Trophoblast cell (in vitro differentiated cells and primary cell): ENCODE measurements at regions not wholly inside any gene's neighbourhood (a gene's known extent, or its start where the extent isn't known, plus 50 kb on each side); places are given as distances from the start of the nearest gene placed in this dataset.
A peak's percentile ranks its signal among the peaks of the same experiment; 100 is the strongest.

Experiments used
- DNase-seq, 2 donors: peaks; one replicate each; pipeline ENCODE4 v3.0.0-alpha.2; 2016
- H2AFZ ChIP-seq: 2 replicates; pipeline ENCODE4 v1.6.1; 2013; ENCODE audit warnings: low read length, moderate library complexity, mild to moderate bottlenecking; ENCODE audit not compliant: insufficient read depth, poor library complexity
- H2AK5ac ChIP-seq: 2 replicates; pipeline ENCODE4 v1.6.1; 2013; ENCODE audit warnings: mild to moderate bottlenecking, low read length
- H2BK120ac ChIP-seq: 2 replicates; pipeline ENCODE4 v1.6.1; 2013; ENCODE audit warnings: low read length, mild to moderate bottlenecking, moderate library complexity; ENCODE audit not compliant: insufficient read depth, poor library complexity
- H2BK12ac ChIP-seq: 2 replicates; pipeline ENCODE4 v1.6.1; 2013; ENCODE audit warnings: mild to moderate bottlenecking, low read length, moderate library complexity
- H2BK5ac ChIP-seq: 2 replicates; pipeline ENCODE4 v1.6.1; 2013; ENCODE audit warnings: low read length, low read depth, moderate library complexity, mild to moderate bottlenecking; ENCODE audit not compliant: poor library complexity
- H3K14ac ChIP-seq: 2 replicates; pipeline ENCODE4 v1.6.1; 2013; ENCODE audit warnings: mild to moderate bottlenecking, low read length
- H3K18ac ChIP-seq: 2 replicates; pipeline ENCODE4 v1.6.1; 2013; ENCODE audit warnings: mild to moderate bottlenecking, low read length
- H3K23ac ChIP-seq: 2 replicates; pipeline ENCODE4 v1.6.1; 2013; ENCODE audit warnings: low read length
- H3K27ac ChIP-seq: 2 replicates; pipeline ENCODE4 v1.5.1; 2013; ENCODE audit warnings: low read depth, mild to moderate bottlenecking, inconsistent platforms, low read length, moderate library complexity
- H3K27me3 ChIP-seq: 2 replicates; pipeline ENCODE4 v1.6.1; 2013; ENCODE audit warnings: inconsistent platforms, mild to moderate bottlenecking, low read length, moderate library complexity; ENCODE audit not compliant: insufficient read depth
- H3K36me3 ChIP-seq, 2 experiments: 1 replicate in 1 of 2; 2 replicates in 1 of 2; pipeline ENCODE4 v1.6.1; 2013; ENCODE audit warnings: low read length in 2 of 2, mild to moderate bottlenecking in 2 of 2, moderate library complexity in 1 of 2; ENCODE audit not compliant: insufficient read depth in 2 of 2, control insufficient read depth in 1 of 2
- H3K4ac ChIP-seq: 2 replicates; pipeline ENCODE4 v1.6.1; 2013; ENCODE audit warnings: low read depth, mild to moderate bottlenecking, low read length, moderate library complexity
- H3K4me1 ChIP-seq, 2 experiments: 1 replicate in 1 of 2; 2 replicates in 1 of 2; pipeline ENCODE4 v1.6.1; 2013; ENCODE audit warnings: low read length in 2 of 2, mild to moderate bottlenecking in 2 of 2, moderate library complexity in 1 of 2; ENCODE audit not compliant: insufficient read depth in 2 of 2, control insufficient read depth in 1 of 2
- H3K4me2 ChIP-seq: 2 replicates; pipeline ENCODE4 v1.6.1; 2013; ENCODE audit warnings: inconsistent platforms, mild to moderate bottlenecking, low read length, moderate library complexity
- H3K4me3 ChIP-seq: 2 replicates; pipeline ENCODE4 v1.5.1; 2013; ENCODE audit warnings: mild to moderate bottlenecking, low read depth, low read length, inconsistent platforms
- H3K79me1 ChIP-seq: one replicate; pipeline ENCODE4 v1.6.1; 2013; ENCODE audit warnings: low read length
- H3K79me2 ChIP-seq: 2 replicates; pipeline ENCODE4 v1.6.1; 2013; ENCODE audit warnings: low read length, mild to moderate bottlenecking; ENCODE audit not compliant: control insufficient read depth, insufficient read depth, poor library complexity
- H3K9ac ChIP-seq: 2 replicates; pipeline ENCODE4 v1.6.1; 2013; ENCODE audit warnings: mild to moderate bottlenecking, low read length
- H3K9me3 ChIP-seq: 2 replicates; pipeline ENCODE4 v1.6.1; 2013; ENCODE audit warnings: low read depth, mild to moderate bottlenecking, control low read depth, inconsistent platforms, low read length; ENCODE audit not compliant: insufficient read depth
- H4K12ac ChIP-seq: 2 replicates; pipeline ENCODE4 v1.6.1; 2013; ENCODE audit warnings: low read depth, mild to moderate bottlenecking, low read length, moderate library complexity
- H4K8ac ChIP-seq: 2 replicates; pipeline ENCODE4 v1.6.1; 2013; ENCODE audit warnings: low read depth, mild to moderate bottlenecking, low read length, moderate library complexity
- H4K91ac ChIP-seq: one replicate; pipeline ENCODE4 v1.6.1; 2013; ENCODE audit warnings: low read depth, mild to moderate bottlenecking, low read length, moderate library complexity
- WGBS: extraction: QIAGEN DNeasy Blood & Tissue Kit; methylation state at CpG from one replicate; pipeline ENCODE4 v1.1.7; 2013; ENCODE audit warnings: missing lambda C conversion rate; ENCODE audit not compliant: insufficient read length, insufficient coverage; ENCODE audit errors: extremely low coverage; 5-methylcytosine and 5-hydroxymethylcytosine counted together

GRCh38 chr4:145280541-145280940 is 100.2 kb upstream of the OTUD4 start:
- Histone ChIP-seq H3K27ac (no peak overlapping the region), H4K91ac (no peak overlapping the region), H3K27me3 (no peaks in the 10 kb centered on the region), H3K9me3 (no peaks in the 10 kb centered on the region), H3K36me3 (no peaks in the 10 kb centered on the region), H3K9ac (no peak overlapping the region), H2BK120ac (no peak overlapping the region), H4K8ac (no peak overlapping the region), H3K4ac (no peak overlapping the region), H3K23ac (no peak overlapping the region), H3K4me1 (no peaks in the 10 kb centered on the region), H3K4me2 (no peak overlapping the region), H2AK5ac (no peak overlapping the region), H3K79me1 (no peaks in the 10 kb centered on the region), H2BK12ac (no peak overlapping the region), H3K18ac (no peak overlapping the region), H3K79me2 (no peaks in the 10 kb centered on the region), H2BK5ac (no peak overlapping the region), H4K12ac (no peak overlapping the region), H3K4me3 (no peak overlapping the region), H2AFZ (no peak overlapping the region), H3K14ac (no peak overlapping the region)
- no peak for DNase-seq
- no CpG with 5 or more reads among the region's 3 CpGs for WGBS

- no peaks in the 10 kb centered on the region for H3K36me3 ChIP-seq
- no peak overlapping the region for H4K91ac ChIP-seq
- no peak overlapping the region for H4K8ac ChIP-seq
- peak; percentile 16 to 47 for DNase-seq
- no peaks in the 10 kb centered on the region for H3K79me2 ChIP-seq
- no peak overlapping the region for H3K18ac ChIP-seq
- H3K4me3 ChIP-seq = no peak overlapping the region
- no peak overlapping the region for H3K27ac ChIP-seq
- H3K4me2 ChIP-seq = no peak overlapping the region
- no peak overlapping the region for H2BK5ac ChIP-seq
- no peak overlapping the region for H2AFZ ChIP-seq
- no peak overlapping the region for H3K23ac ChIP-seq
- no peak overlapping the region for H2AK5ac ChIP-seq
- no peaks in the 10 kb centered on the region for H3K9me3 ChIP-seq
- H3K14ac ChIP-seq = no peak overlapping the region
- no peak overlapping the region for H3K9ac ChIP-seq
- WGBS = no CpG with 5 or more reads among the region's 8 CpGs
- no peak overlapping the region for H3K4ac ChIP-seq
- H4K12ac ChIP-seq = no peak overlapping the region
- no peaks in the 10 kb centered on the region for H3K79me1 ChIP-seq
- H2BK12ac ChIP-seq = no peak overlapping the region
- no peaks in the 10 kb centered on the region for H3K4me1 ChIP-seq
- no peaks in the 10 kb centered on the region for H3K27me3 ChIP-seq
- H2BK120ac ChIP-seq = no peak overlapping the region
Observed at GRCh38 chr4:145279122-145279960, 99.0 kb upstream of the OTUD4 start.

GRCh38 chr4:145278341-145279121 is 98.1 kb upstream of the OTUD4 start:
- WGBS = no CpG with 5 or more reads among the region's 2 CpGs
- Histone ChIP-seq H3K9me3 (no peaks in the 10 kb centered on the region), H3K4me3 (no peak overlapping the region), H2AFZ (no peak overlapping the region), H2BK12ac (no peak overlapping the region), H3K27ac (no peak overlapping the region), H4K8ac (no peak overlapping the region), H3K4me1 (no peaks in the 10 kb centered on the region), H3K4ac (no peak overlapping the region), H3K18ac (no peak overlapping the region), H4K12ac (no peak overlapping the region), H3K79me1 (no peaks in the 10 kb centered on the region), H3K79me2 (no peaks in the 10 kb centered on the region), H2BK5ac (no peak overlapping the region), H3K36me3 (no peaks in the 10 kb centered on the region), H3K14ac (no peak overlapping the region), H3K27me3 (no peaks in the 10 kb centered on the region), H3K9ac (no peak overlapping the region), H2BK120ac (no peak overlapping the region), H3K23ac (no peak overlapping the region), H3K4me2 (no peak overlapping the region), H4K91ac (no peak overlapping the region), H2AK5ac (no peak overlapping the region)
- DNase-seq = no peak

DNA sequence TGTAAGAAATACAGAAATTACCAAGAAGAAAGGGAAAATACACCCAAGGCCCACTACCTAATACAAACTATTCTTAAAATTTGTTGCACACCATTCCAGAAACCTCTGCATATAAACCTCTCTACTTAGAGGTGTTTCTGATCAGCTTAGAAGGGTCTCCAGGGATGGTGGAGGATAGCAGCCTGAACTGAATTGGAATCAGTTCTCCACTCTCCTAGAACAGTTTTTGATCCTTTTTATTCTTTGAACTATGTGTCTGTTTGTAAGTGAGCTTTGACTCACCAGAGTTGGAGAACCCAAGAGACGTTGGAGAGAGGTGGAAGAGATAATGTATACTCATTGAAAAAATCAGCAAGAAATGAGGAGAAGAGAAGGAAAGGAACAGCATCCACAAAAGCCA is 96.6 kb upstream of the OTUD4 start:
- Histone ChIP-seq H3K79me2 (no peaks in the 10 kb centered on the region), H4K8ac (no peak overlapping the region), H2AK5ac (no peak overlapping the region), H4K91ac (no peak overlapping the region), H2BK5ac (no peak overlapping the region), H3K9ac (no peak overlapping the region), H3K27ac (no peak overlapping the region), H2BK120ac (no peak overlapping the region), H3K4me3 (no peak overlapping the region), H3K4ac (no peak overlapping the region), H3K18ac (no peak overlapping the region), H2BK12ac (no peak overlapping the region), H3K36me3 (no peaks in the 10 kb centered on the region), H3K79me1 (no peaks in the 10 kb centered on the region), H3K23ac (no peak overlapping the region), H2AFZ (no peak overlapping the region), H3K4me2 (no peak overlapping the region), H3K9me3 (no peaks in the 10 kb centered on the region), H4K12ac (no peak overlapping the region), H3K27me3 (no peaks in the 10 kb centered on the region), H3K14ac (no peak overlapping the region), H3K4me1 (no peaks in the 10 kb centered on the region)
- WGBS = no CpG with 5 or more reads among the region's 1 CpG
- DNase-seq = no peak
